PC-9 (cell line): ENCODE measurements at regions not wholly inside any gene's neighbourhood (a gene's known extent, or its start where the extent isn't known, plus 50 kb on each side); places are given as distances from the start of the nearest gene placed in this dataset.
"Not testable (repeated sequence)": the region's sequence is repeated elsewhere in the genome, so short reads cannot be mapped to it uniquely, and the experiment has no call there.

Experiments used
- BruUV-seq: library from RNA; stranded (reverse); fragments of 400-500 nt; replicated peaks from 2 replicates; lab custom pipeline; 2021; lab: Mats Ljungman, UMichigan
- CTCF ChIA-PET: fragments of 300-600 bp; sonication (Branson Sonifier 250); formaldehyde crosslinking; loops from one replicate; lab custom pipeline; 2022; ENCODE audit warnings: antibody characterized with exemption; lab: Charles Lee
- POLR2A ChIA-PET: fragments of 300-600 bp; sonication (Branson Sonifier 250); formaldehyde crosslinking; loops from one replicate; lab custom pipeline; 2022; ENCODE audit warnings: antibody characterized with exemption; ENCODE audit not compliant: unreplicated experiment; lab: Charles Lee
- DNase-seq, 2 experiments: peaks; one replicate each; pipeline versions ENCODE4 v3.0.0 to v3.0.0-alpha.2; 2015 to 2022; ENCODE audit warnings: mixed read lengths in 1 of 2
- H2AFZ ChIP-seq: fragments of 200-600 bp; sonication (generic); 2 replicates; pipeline ENCODE4 v1.8.1; 2017; ENCODE audit warnings: antibody characterized with exemption
- H3F3A ChIP-seq: fragments of 200-600 bp; sonication (generic); 2 replicates; pipeline ENCODE4 v1.8.1; 2017; ENCODE audit warnings: antibody characterized with exemption, mild to moderate bottlenecking, low read depth; ENCODE audit not compliant: insufficient read depth
- H3K27ac ChIP-seq: fragments of 200-600 bp; sonication (generic); 2 replicates; pipeline ENCODE4 v1.6.1; 2016; ENCODE audit warnings: mixed run types
- H3K27me3 ChIP-seq: fragments of 200-600 bp; sonication (generic); 2 replicates; pipeline ENCODE4 v1.6.1; 2016; ENCODE audit warnings: low read depth, mixed run types; ENCODE audit not compliant: insufficient read depth
- H3K36me3 ChIP-seq: fragments of 200-600 bp; sonication (generic); 2 replicates; pipeline ENCODE4 v1.6.1; 2016; ENCODE audit warnings: low read depth, mixed run types
- H3K4me1 ChIP-seq: fragments of 200-600 bp; sonication (generic); replicated peaks from 2 replicates; pipeline ENCODE4 v1.6.1; 2016; ENCODE audit warnings: mixed run types; ENCODE audit not compliant: insufficient read depth
- H3K4me2 ChIP-seq: fragments of 200-600 bp; sonication (generic); 2 replicates; pipeline ENCODE4 v1.6.1; 2017; ENCODE audit warnings: mixed run types
- H3K4me3 ChIP-seq: fragments of 200-600 bp; sonication (generic); 2 replicates; pipeline ENCODE4 v1.6.1; 2016; ENCODE audit warnings: mixed run types
- H3K79me2 ChIP-seq: fragments of 200-600 bp; sonication (generic); 2 replicates; pipeline ENCODE4 v1.6.1; 2017; ENCODE audit warnings: low read depth, mixed run types
- H3K9me2 ChIP-seq: fragments of 200-600 bp; sonication (generic); 2 replicates; pipeline ENCODE4 v1.8.1; 2017; ENCODE audit warnings: mild to moderate bottlenecking; ENCODE audit not compliant: insufficient read depth
- H3K9me3 ChIP-seq: fragments of 200-600 bp; sonication (generic); 2 replicates; pipeline ENCODE4 v1.8.1; 2016; ENCODE audit warnings: low read depth; ENCODE audit not compliant: insufficient read depth
- H4K20me1 ChIP-seq: fragments of 200-600 bp; sonication (generic); 2 replicates; pipeline ENCODE4 v1.8.1; 2017; ENCODE audit not compliant: insufficient read depth
- EZH2 ChIP-seq: fragments of 200-600 bp; sonication (generic); IDR thresholded peaks from 2 replicates; pipeline ENCODE4 v1.8.0; 2017; ENCODE audit warnings: antibody characterized with exemption, low read depth
- intact Hi-C: fragments of 100-400 bp; cut with micrococcal nuclease; formaldehyde crosslinking; loops from one replicate; pipeline ENCODE4 v1.10.0; 2022; ENCODE audit not compliant: unreplicated experiment
- TF ChIP-seq, protein P1 (sequence below): fragments of 200-600 bp; sonication (generic); conservative IDR thresholded peaks from 2 replicates; pipeline ENCODE4 v1.6.1; 2017; ENCODE audit warnings: mixed run types, antibody characterized with exemption, mild to moderate bottlenecking, moderate library complexity

GRCh38 chr10:28894146-28894545 lies 216.8 kb downstream of the BAMBI start:
- Histone ChIP-seq H3K4me2 (no peak overlapping the region), H3K9me2 (no peaks in the 10 kb centered on the region), H3K36me3 (no peaks in the 10 kb centered on the region), H3K4me3 (no peak overlapping the region), H3K9me3 (no peaks in the 10 kb centered on the region), H2AFZ (no peak overlapping the region), H4K20me1 (no peaks in the 10 kb centered on the region), H3K27ac (no peak overlapping the region), H3K27me3 (no peaks in the 10 kb centered on the region), H3F3A (no peaks in the 10 kb centered on the region), H3K4me1 (no peaks in the 10 kb centered on the region), H3K79me2 (no peaks in the 10 kb centered on the region)
- intact Hi-C loops, result no loop called here
- ChIA-PET POLR2A (no interaction called here), CTCF (no interaction called here)
- BruUV-seq, result no TSS peak
- no peak for DNase-seq
- TF ChIP-seq, protein P1, sequence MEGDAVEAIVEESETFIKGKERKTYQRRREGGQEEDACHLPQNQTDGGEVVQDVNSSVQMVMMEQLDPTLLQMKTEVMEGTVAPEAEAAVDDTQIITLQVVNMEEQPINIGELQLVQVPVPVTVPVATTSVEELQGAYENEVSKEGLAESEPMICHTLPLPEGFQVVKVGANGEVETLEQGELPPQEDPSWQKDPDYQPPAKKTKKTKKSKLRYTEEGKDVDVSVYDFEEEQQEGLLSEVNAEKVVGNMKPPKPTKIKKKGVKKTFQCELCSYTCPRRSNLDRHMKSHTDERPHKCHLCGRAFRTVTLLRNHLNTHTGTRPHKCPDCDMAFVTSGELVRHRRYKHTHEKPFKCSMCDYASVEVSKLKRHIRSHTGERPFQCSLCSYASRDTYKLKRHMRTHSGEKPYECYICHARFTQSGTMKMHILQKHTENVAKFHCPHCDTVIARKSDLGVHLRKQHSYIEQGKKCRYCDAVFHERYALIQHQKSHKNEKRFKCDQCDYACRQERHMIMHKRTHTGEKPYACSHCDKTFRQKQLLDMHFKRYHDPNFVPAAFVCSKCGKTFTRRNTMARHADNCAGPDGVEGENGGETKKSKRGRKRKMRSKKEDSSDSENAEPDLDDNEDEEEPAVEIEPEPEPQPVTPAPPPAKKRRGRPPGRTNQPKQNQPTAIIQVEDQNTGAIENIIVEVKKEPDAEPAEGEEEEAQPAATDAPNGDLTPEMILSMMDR, result no peak
- TF ChIP-seq EZH2, result no peak

DNA sequence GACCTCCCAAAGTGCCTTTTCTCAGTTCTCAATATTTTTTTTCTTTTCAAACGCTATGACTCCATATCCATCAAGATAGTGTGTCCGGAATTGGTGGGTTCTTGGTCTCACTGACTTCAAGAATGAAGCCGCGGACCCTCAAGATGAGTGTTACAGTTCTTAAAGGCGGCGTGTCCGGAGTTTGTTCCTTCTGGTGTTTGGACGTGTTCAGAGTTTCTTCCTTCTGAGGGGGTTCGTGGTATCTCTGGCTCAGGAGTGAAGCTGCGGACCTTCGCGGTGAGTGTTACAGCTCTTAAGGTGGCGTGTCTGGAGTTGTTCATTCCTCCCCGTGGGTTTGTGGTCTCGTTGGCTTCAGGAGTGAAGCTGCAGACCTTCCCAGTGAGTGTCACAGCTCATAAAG lies 218.3 kb downstream of the BAMBI start:
- not testable (repeated sequence) for DNase-seq

GRCh38 chr10:28896791-28897409 lies 219.6 kb downstream of the BAMBI start:
- H3K27ac ChIP-seq, H3K4me1 ChIP-seq, H4K20me1 ChIP-seq, intact Hi-C loops, H3K36me3 ChIP-seq, H3K4me3 ChIP-seq, H3K4me2 ChIP-seq, DNase-seq, BruUV-seq, POLR2A ChIA-PET, H3K27me3 ChIP-seq, H3K9me3 ChIP-seq, CTCF ChIA-PET, H2AFZ ChIP-seq, H3K79me2 ChIP-seq, H3F3A ChIP-seq, H3K9me2 ChIP-seq: not testable (repeated sequence)

More for the DNA sequence above, 218.3 kb downstream of the BAMBI start:
- H3K4me2 ChIP-seq, H3K36me3 ChIP-seq, H3K9me3 ChIP-seq, H3K9me2 ChIP-seq, H3K4me3 ChIP-seq, H2AFZ ChIP-seq, H3K27me3 ChIP-seq, H3K4me1 ChIP-seq, H3F3A ChIP-seq, H4K20me1 ChIP-seq, intact Hi-C loops, BruUV-seq, H3K27ac ChIP-seq, CTCF ChIA-PET, H3K79me2 ChIP-seq, POLR2A ChIA-PET: not testable (repeated sequence)

- ChIA-PET POLR2A (interaction anchor here (0.7 kb wide), 1 partner anchor 12 kb away, joined by 7 read pairs; no protein-coding TSS in a partner anchor), CTCF (no interaction called here)
- Histone ChIP-seq H3K4me2 (no peak overlapping the region), H3F3A (no peaks in the 10 kb centered on the region), H3K9me2 (no peaks in the 10 kb centered on the region), H2AFZ (no peak overlapping the region), H3K4me3 (no peak overlapping the region), H3K4me1 (no peaks in the 10 kb centered on the region), H3K9me3 (no peaks in the 10 kb centered on the region), H3K79me2 (no peaks in the 10 kb centered on the region), H3K27me3 (no peaks in the 10 kb centered on the region), H4K20me1 (no peaks in the 10 kb centered on the region), H3K36me3 (no peaks in the 10 kb centered on the region), H3K27ac (no peak overlapping the region)
- intact Hi-C loops, result no loop called here
- BruUV-seq, result no TSS peak
- TF ChIP-seq, protein P1, result no peak
- no peak for TF ChIP-seq EZH2
- no peak for DNase-seq
These were observed 220.5 kb downstream of the BAMBI start for GRCh38 chr10:28897617-28898464.
